Endothelial cell of umbilical vein (primary cell): ENCODE measurements at regions not wholly inside any gene's neighbourhood (a gene's known extent, or its start where the extent isn't known, plus 50 kb on each side); places are given as distances from the start of the nearest gene placed in this dataset.

ENCODE experiments used
- EZH2 ChIP-seq: IDR thresholded peaks from 2 replicates; pipeline ENCODE4 v1.6.1; 2012; ENCODE audit warnings: borderline replicate concordance, low read depth, mild to moderate bottlenecking, moderate library complexity, low read length, inconsistent platforms; ENCODE audit not compliant: severe bottlenecking
- FOS ChIP-seq: IDR thresholded peaks from 2 replicates; pipeline ENCODE4 v1.6.1; 2011; ENCODE audit warnings: mild to moderate bottlenecking, low read length, moderate library complexity, borderline replicate concordance; ENCODE audit not compliant: insufficient read depth
- GATA2 ChIP-seq: IDR thresholded peaks from 2 replicates; pipeline ENCODE4 v1.7.0; 2011; ENCODE audit warnings: low read depth, mild to moderate bottlenecking, moderate library complexity, mixed read lengths, low read length; ENCODE audit not compliant: insufficient read length, insufficient read depth
- JUN ChIP-seq: IDR thresholded peaks from 2 replicates; pipeline ENCODE4 v1.6.1; 2011; ENCODE audit warnings: borderline replicate concordance, low read depth; ENCODE audit not compliant: insufficient read length, insufficient read depth
- MYC ChIP-seq: IDR thresholded peaks from one replicate; pipeline ENCODE4 v1.6.1; 2011; ENCODE audit warnings: mild to moderate bottlenecking, low read depth, low read length
- POLR2A ChIP-seq: IDR thresholded peaks from 2 replicates; pipeline ENCODE4 v1.6.1; 2012; ENCODE audit warnings: low read depth, mild to moderate bottlenecking, control low read depth, low read length
- POLR2AphosphoS5 ChIP-seq: IDR thresholded peaks from 2 replicates; pipeline ENCODE4 v1.6.1; 2012; ENCODE audit warnings: low read depth, mild to moderate bottlenecking, control low read depth, low read length, moderate library complexity; ENCODE audit not compliant: insufficient read depth
- TF ChIP-seq, protein P1 (sequence below): IDR thresholded peaks from 2 replicates; pipeline ENCODE4 v1.6.1; 2011; ENCODE audit not compliant: insufficient read depth, insufficient read length
- TF ChIP-seq, protein P2 (sequence below), 2 donors: IDR thresholded peaks; 1 replicate in 1 of 2; 2 replicates in 1 of 2; pipeline ENCODE4 v1.5.1; 2011; ENCODE audit warnings: low read length in 2 of 2, mild to moderate bottlenecking in 2 of 2, moderate library complexity in 2 of 2, control low read depth in 1 of 2, inconsistent platforms in 1 of 2, low read depth in 1 of 2; ENCODE audit not compliant: insufficient read depth in 1 of 2; ENCODE audit errors: extremely low read depth in 1 of 2

DNA sequence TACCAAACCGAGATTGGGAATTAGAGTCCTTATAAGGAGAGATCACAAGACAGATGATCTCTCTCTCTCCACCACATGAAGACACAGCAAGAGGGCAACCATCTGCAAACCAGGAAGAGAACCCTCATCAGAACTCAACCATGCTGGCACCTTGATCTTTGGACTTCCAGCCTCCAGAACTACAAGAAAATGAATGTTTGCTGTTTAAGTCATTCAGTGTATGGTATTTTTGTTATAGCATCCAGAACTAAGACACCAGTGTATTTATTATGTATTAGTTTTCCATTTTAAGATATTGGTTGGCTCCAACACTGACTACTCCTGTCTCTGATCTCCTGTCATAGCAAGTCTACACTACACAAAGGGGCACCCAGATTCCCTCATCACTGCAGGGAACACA lies 86.9 kb downstream of the CCDC34 start:
- no peak for TF ChIP-seq POLR2AphosphoS5
- TF ChIP-seq, protein P1, sequence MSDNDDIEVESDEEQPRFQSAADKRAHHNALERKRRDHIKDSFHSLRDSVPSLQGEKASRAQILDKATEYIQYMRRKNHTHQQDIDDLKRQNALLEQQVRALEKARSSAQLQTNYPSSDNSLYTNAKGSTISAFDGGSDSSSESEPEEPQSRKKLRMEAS, result no peak
- TF ChIP-seq, protein P2, sequence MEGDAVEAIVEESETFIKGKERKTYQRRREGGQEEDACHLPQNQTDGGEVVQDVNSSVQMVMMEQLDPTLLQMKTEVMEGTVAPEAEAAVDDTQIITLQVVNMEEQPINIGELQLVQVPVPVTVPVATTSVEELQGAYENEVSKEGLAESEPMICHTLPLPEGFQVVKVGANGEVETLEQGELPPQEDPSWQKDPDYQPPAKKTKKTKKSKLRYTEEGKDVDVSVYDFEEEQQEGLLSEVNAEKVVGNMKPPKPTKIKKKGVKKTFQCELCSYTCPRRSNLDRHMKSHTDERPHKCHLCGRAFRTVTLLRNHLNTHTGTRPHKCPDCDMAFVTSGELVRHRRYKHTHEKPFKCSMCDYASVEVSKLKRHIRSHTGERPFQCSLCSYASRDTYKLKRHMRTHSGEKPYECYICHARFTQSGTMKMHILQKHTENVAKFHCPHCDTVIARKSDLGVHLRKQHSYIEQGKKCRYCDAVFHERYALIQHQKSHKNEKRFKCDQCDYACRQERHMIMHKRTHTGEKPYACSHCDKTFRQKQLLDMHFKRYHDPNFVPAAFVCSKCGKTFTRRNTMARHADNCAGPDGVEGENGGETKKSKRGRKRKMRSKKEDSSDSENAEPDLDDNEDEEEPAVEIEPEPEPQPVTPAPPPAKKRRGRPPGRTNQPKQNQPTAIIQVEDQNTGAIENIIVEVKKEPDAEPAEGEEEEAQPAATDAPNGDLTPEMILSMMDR (IDR thresholded peaks at IDR 0.05; ENCODE audit: extremely low read depth in 1 of 2, insufficient read depth in 1 of 2, low read depth in 1 of 2, low read length in 2 of 2), result no peak
- TF ChIP-seq EZH2, result no peak
- TF ChIP-seq POLR2A, result no peak
- no peak for TF ChIP-seq JUN
- no peak for TF ChIP-seq GATA2
- TF ChIP-seq MYC, result no peak
- no peak for TF ChIP-seq FOS
